Astrocyte (in vitro differentiated cells and primary cell): ENCODE measurements at regions not wholly inside any gene's neighbourhood (a gene's known extent, or its start where the extent isn't known, plus 50 kb on each side); places are given as distances from the start of the nearest gene placed in this dataset.

Experiments
- DNase-seq: peaks from one replicate; pipeline ENCODE4 v3.0.0-alpha.2; 2010; ENCODE audit warnings: low read depth
- FAIRE-seq: peaks from 2 replicates; lab custom pipeline; 2011; peaks lifted over from hg19 to GRCh38; lab: Jason Lieb, UNC
- H2AFZ ChIP-seq: 2 replicates; pipeline ENCODE4 v1.6.0; 2012; ENCODE audit warnings: low read depth, low read length, inconsistent platforms
- H3K27ac ChIP-seq: 2 replicates; pipeline ENCODE4 v1.5.1; 2011; ENCODE audit warnings: low read depth, low read length, inconsistent platforms
- H3K27me3 ChIP-seq: 2 replicates; pipeline ENCODE4 v1.6.0; 2011; ENCODE audit warnings: low read length, inconsistent platforms; ENCODE audit not compliant: insufficient read depth
- H3K36me3 ChIP-seq: 2 replicates; pipeline ENCODE4 v1.5.1; 2011; ENCODE audit warnings: low read length, inconsistent platforms; ENCODE audit not compliant: insufficient read depth
- H3K4me1 ChIP-seq: 2 replicates; pipeline ENCODE4 v1.5.1; 2011; ENCODE audit warnings: low read length, inconsistent platforms; ENCODE audit not compliant: insufficient read depth
- H3K4me2 ChIP-seq: 2 replicates; pipeline ENCODE4 v1.6.0; 2012; ENCODE audit warnings: low read length, inconsistent platforms
- H3K4me3 ChIP-seq: 2 replicates; pipeline ENCODE4 v1.5.1; 2011; ENCODE audit warnings: low read depth, mild to moderate bottlenecking, low read length, inconsistent platforms; ENCODE audit not compliant: insufficient read depth
- H3K79me2 ChIP-seq: 2 replicates; pipeline ENCODE4 v1.6.0; 2012; ENCODE audit warnings: mild to moderate bottlenecking, low read length, inconsistent platforms; ENCODE audit not compliant: insufficient read depth
- H3K9ac ChIP-seq: 2 replicates; pipeline ENCODE4 v1.6.0; 2012; ENCODE audit warnings: mild to moderate bottlenecking, low read length, inconsistent platforms
- H3K9me3 ChIP-seq: 2 replicates; pipeline ENCODE4 v1.5.1; 2012; ENCODE audit warnings: low read depth, mild to moderate bottlenecking, low read length, inconsistent platforms; ENCODE audit not compliant: insufficient read depth
- H4K20me1 ChIP-seq: 2 replicates; pipeline ENCODE4 v1.6.0; 2012; ENCODE audit warnings: low read length, inconsistent platforms; ENCODE audit not compliant: insufficient read depth
- H3K27ac Mint-ChIP-seq: one replicate; pipeline ENCODE4 v1.8.0; 2021; ENCODE audit warnings: mild to moderate bottlenecking, mixed read lengths; ENCODE audit not compliant: unreplicated experiment
- H3K27me3 Mint-ChIP-seq: one replicate; pipeline ENCODE4 v1.8.0; 2021; ENCODE audit warnings: low read depth, mixed read lengths; ENCODE audit not compliant: unreplicated experiment
- H3K36me3 Mint-ChIP-seq: one replicate; pipeline ENCODE4 v1.8.0; 2021; ENCODE audit warnings: low read depth, mixed read lengths; ENCODE audit not compliant: unreplicated experiment
- H3K4me1 Mint-ChIP-seq: one replicate; pipeline ENCODE4 v1.8.0; 2021; ENCODE audit warnings: low read depth, mixed read lengths; ENCODE audit not compliant: unreplicated experiment
- H3K4me3 Mint-ChIP-seq: one replicate; pipeline ENCODE4 v1.8.0; 2021; ENCODE audit warnings: mild to moderate bottlenecking, moderate library complexity, mixed read lengths; ENCODE audit not compliant: unreplicated experiment
- H3K9me3 Mint-ChIP-seq: one replicate; pipeline ENCODE4 v1.8.0; 2021; ENCODE audit warnings: mild to moderate bottlenecking, mixed read lengths; ENCODE audit not compliant: unreplicated experiment
- CTCF ChIP-seq: IDR thresholded peaks from 2 replicates; pipeline ENCODE4 v1.5.1; 2011; ENCODE audit warnings: low read depth, mild to moderate bottlenecking, inconsistent platforms, low read length, moderate library complexity; ENCODE audit not compliant: insufficient read depth
- EZH2 ChIP-seq: IDR thresholded peaks from 2 replicates; pipeline ENCODE4 v1.6.1; 2012; ENCODE audit warnings: mild to moderate bottlenecking, low read length, inconsistent platforms; ENCODE audit not compliant: insufficient read depth

GRCh38 chr7:130954918-130955564, 221.0 kb upstream of the KLF14 start:
- Histone ChIP-seq H3K27ac (no peak overlapping the region), H3K4me2 (peak overlapping the region; percentile 6), H3K4me3 (no peak overlapping the region), H4K20me1 (peaks cover 41% of the 10 kb centered on the region), H3K27me3 (no peaks in the 10 kb centered on the region), H3K79me2 (peaks cover 96% of the 10 kb centered on the region), H2AFZ (no peak overlapping the region), H3K9me3 (no peaks in the 10 kb centered on the region), H3K4me1 (peaks cover 24% of the 10 kb centered on the region), H3K36me3 (peaks cover 5% of the 10 kb centered on the region), H3K9ac (no peak overlapping the region)
- Mint-ChIP-seq H3K27me3 (no peaks in the 10 kb centered on the region), H3K27ac (peak overlapping the region; percentile 81), H3K4me3 (peak overlapping the region; percentile 30), H3K4me1 (peaks cover 52% of the 10 kb centered on the region), H3K9me3 (no peaks in the 10 kb centered on the region), H3K36me3 (peaks cover 19% of the 10 kb centered on the region)
- no peak for TF ChIP-seq EZH2
- TF ChIP-seq CTCF = no peak
- no peak for FAIRE-seq
- DNase-seq = no peak

- peaks cover 26% of the 10 kb centered on the region for H3K4me1 ChIP-seq
- no peak overlapping the region for H2AFZ ChIP-seq
- no peak for DNase-seq
- Mint-ChIP-seq H3K9me3 (no peaks in the 10 kb centered on the region), H3K27me3 (no peaks in the 10 kb centered on the region), H3K27ac (peak overlapping the region; percentile 36), H3K36me3 (peaks cover 19% of the 10 kb centered on the region), H3K4me1 (peaks cover 56% of the 10 kb centered on the region), H3K4me3 (no peak overlapping the region)
- TF ChIP-seq EZH2 (no peak), CTCF (no peak)
- no peaks in the 10 kb centered on the region for H3K9me3 ChIP-seq
- H3K27ac ChIP-seq = no peak overlapping the region
- peaks cover 91% of the 10 kb centered on the region for H3K79me2 ChIP-seq
- no peak for FAIRE-seq
- H3K4me3 ChIP-seq = no peak overlapping the region
- H3K27me3 ChIP-seq = no peaks in the 10 kb centered on the region
- no peak overlapping the region for H3K9ac ChIP-seq
- H3K4me2 ChIP-seq = peak overlapping the region; percentile 6
- peaks cover 36% of the 10 kb centered on the region for H4K20me1 ChIP-seq
- H3K36me3 ChIP-seq = peaks cover 5% of the 10 kb centered on the region
These were observed 221.5 kb upstream of the KLF14 start for GRCh38 chr7:130955565-130955919.

GRCh38 chr7:130956417-130957136, 222.6 kb upstream of the KLF14 start:
- H2AFZ ChIP-seq = no peak overlapping the region
- H3K4me3 ChIP-seq = peak overlapping the region; percentile 26
- peak; percentile 87 for DNase-seq
- Mint-ChIP-seq H3K9me3 (no peaks in the 10 kb centered on the region), H3K27me3 (no peaks in the 10 kb centered on the region), H3K27ac (peak overlapping the region; percentile 95), H3K36me3 (peaks cover 19% of the 10 kb centered on the region), H3K4me1 (peaks cover 66% of the 10 kb centered on the region), H3K4me3 (no peak overlapping the region)
- peaks cover 25% of the 10 kb centered on the region for H4K20me1 ChIP-seq
- H3K9me3 ChIP-seq = no peaks in the 10 kb centered on the region
- no peak for TF ChIP-seq CTCF
- no peak for TF ChIP-seq EZH2
- no peak for FAIRE-seq
- H3K4me1 ChIP-seq = peaks cover 36% of the 10 kb centered on the region
- H3K27ac ChIP-seq = peak overlapping the region; percentile 64
- peaks cover 81% of the 10 kb centered on the region for H3K79me2 ChIP-seq
- H3K4me2 ChIP-seq = peak overlapping the region; percentile 74
- peaks cover 2% of the 10 kb centered on the region for H3K36me3 ChIP-seq
- H3K9ac ChIP-seq = peak overlapping the region; percentile 56
- no peaks in the 10 kb centered on the region for H3K27me3 ChIP-seq
